Sigmoid colon (tissue), 4 donors: ENCODE measurements at regions not wholly inside any gene's neighbourhood (a gene's known extent, or its start where the extent isn't known, plus 50 kb on each side); places are given as distances from the start of the nearest gene placed in this dataset.

Experiments
- CTCF ChIP-seq, 4 experiments: fragments of 450-650 bp in 3 of 4; fragments of 200-600 bp in 1 of 4; IDR thresholded peaks; one replicate each; pipeline ENCODE4 v1.5.1; 2016 to 2019; ENCODE audit warnings: antibody characterized with exemption in 4 of 4, mild to moderate bottlenecking in 3 of 4, moderate library complexity in 2 of 4
- EP300 ChIP-seq, 4 donors: sonication (generic); formaldehyde crosslinking; IDR thresholded peaks; one replicate each; pipeline ENCODE4 v1.6.1; 2017; ENCODE audit warnings: antibody characterized with exemption in 4 of 4
- POLR2AphosphoS5 ChIP-seq, 4 donors: sonication (generic); formaldehyde crosslinking; IDR thresholded peaks; one replicate each; pipeline ENCODE4 v1.6.1; 2017; ENCODE audit warnings: antibody characterized with exemption in 4 of 4

DNA sequence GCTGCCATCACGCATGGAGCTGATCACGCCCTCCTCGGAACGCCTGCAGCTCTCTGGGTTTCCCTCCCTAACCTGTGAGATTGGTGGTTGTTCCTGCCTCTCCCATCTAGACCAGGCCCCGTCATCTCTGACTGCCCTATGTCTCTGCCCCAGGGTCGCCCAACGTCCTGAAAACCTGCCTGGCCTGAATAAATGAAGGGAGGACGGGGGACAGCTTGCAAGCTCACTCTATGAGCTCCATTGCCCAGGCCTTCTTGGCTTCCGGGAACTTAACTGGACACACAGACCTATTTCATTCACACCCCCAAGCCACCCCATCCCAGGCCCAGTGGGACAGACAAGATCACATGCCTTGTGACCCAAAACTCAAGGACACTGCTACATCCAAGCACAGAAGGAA lies 274.2 kb downstream of the XXYLT1 start:
- TF ChIP-seq EP300 (IDR thresholded peaks at IDR 0.05), result no peak
- no peak for TF ChIP-seq CTCF (IDR thresholded peaks at IDR 0.05)
- TF ChIP-seq POLR2AphosphoS5 (IDR thresholded peaks at IDR 0.05), result no peak
